Kidney epithelial cell (primary cell): ENCODE measurements at regions not wholly inside any gene's neighbourhood (a gene's known extent, or its start where the extent isn't known, plus 50 kb on each side); places are given as distances from the start of the nearest gene placed in this dataset.
A peak's percentile ranks its signal among the peaks of the same experiment; 100 is the strongest.

ENCODE experiments used
- DNase-seq: peaks from one replicate; pipeline ENCODE4 v3.0.0-alpha.2; 2010; ENCODE audit warnings: low read depth
- H3K27me3 ChIP-seq: 2 replicates; pipeline ENCODE4 v1.6.0; 2011; ENCODE audit warnings: low read length; ENCODE audit not compliant: control insufficient read depth, insufficient read depth
- H3K36me3 ChIP-seq: 2 replicates; pipeline ENCODE4 v1.5.1; 2011; ENCODE audit warnings: low read length; ENCODE audit not compliant: control insufficient read depth, insufficient read depth
- H3K4me3 ChIP-seq: 2 replicates; pipeline ENCODE4 v1.5.1; 2011; ENCODE audit warnings: low read depth, mild to moderate bottlenecking, control low read depth, low read length
- CTCF ChIP-seq: IDR thresholded peaks from 2 replicates; pipeline ENCODE4 v1.5.1; 2011; ENCODE audit warnings: mild to moderate bottlenecking, moderate library complexity, low read length, control low read depth, inconsistent platforms; ENCODE audit not compliant: insufficient read depth, poor library complexity, severe bottlenecking

GRCh38 chr4:84378356-84378755 lies 120.7 kb downstream of the NKX6-1 start:
- H3K27me3 ChIP-seq, result no peaks in the 10 kb centered on the region

GRCh38 chr4:84366907-84367306 lies 132.2 kb downstream of the NKX6-1 start:
- TF ChIP-seq CTCF, result no peak
- H3K36me3 ChIP-seq, result no peaks in the 10 kb centered on the region
- DNase-seq, result no peak
- H3K4me3 ChIP-seq, result no peak overlapping the region
- no peaks in the 10 kb centered on the region for H3K27me3 ChIP-seq

More at GRCh38 chr4:84378356-84378755, 120.7 kb downstream of the NKX6-1 start:
- no peak for TF ChIP-seq CTCF
- no peak for DNase-seq
- no peaks in the 10 kb centered on the region for H3K36me3 ChIP-seq
- no peak overlapping the region for H3K4me3 ChIP-seq

- no peak for TF ChIP-seq CTCF
- H3K36me3 ChIP-seq, result no peaks in the 10 kb centered on the region
- no peaks in the 10 kb centered on the region for H3K27me3 ChIP-seq
- H3K4me3 ChIP-seq, result no peak overlapping the region
- peak; percentile 10 for DNase-seq
Measured at GRCh38 chr4:84366161-84366560, 132.9 kb downstream of the NKX6-1 start.

- TF ChIP-seq CTCF, result no peak
- no peaks in the 10 kb centered on the region for H3K27me3 ChIP-seq
- no peak for DNase-seq
Measured at GRCh38 chr4:84362896-84363655, 136.0 kb downstream of the NKX6-1 start.

GRCh38 chr4:84342161-84342560 lies 156.9 kb downstream of the NKX6-1 start:
- Histone ChIP-seq H3K4me3 (no peak overlapping the region), H3K27me3 (no peaks in the 10 kb centered on the region), H3K36me3 (no peaks in the 10 kb centered on the region)
- no peak for DNase-seq
- TF ChIP-seq CTCF, result no peak

More at GRCh38 chr4:84362896-84363655, 136.0 kb downstream of the NKX6-1 start:
- Histone ChIP-seq H3K36me3 (no peaks in the 10 kb centered on the region), H3K4me3 (no peak overlapping the region)

- no peak overlapping the region for H3K4me3 ChIP-seq
- no peaks in the 10 kb centered on the region for H3K36me3 ChIP-seq
- no peak for DNase-seq
- TF ChIP-seq CTCF, result no peak
- no peaks in the 10 kb centered on the region for H3K27me3 ChIP-seq
Measured at GRCh38 chr4:84341559-84341958, 157.5 kb downstream of the NKX6-1 start.
